HEK293T (cell line): ENCODE measurements at regions not wholly inside any gene's neighbourhood (a gene's known extent, or its start where the extent isn't known, plus 50 kb on each side); places are given as distances from the start of the nearest gene placed in this dataset.

Experiments
- BHLHE40 ChIP-seq: fragments of 450-650 bp; IDR thresholded peaks from 2 replicates; pipeline ENCODE4 v1.6.1; 2016; ENCODE audit warnings: mild to moderate bottlenecking, moderate library complexity, borderline replicate concordance
- FOXA1 ChIP-seq: fragments of 450-650 bp; IDR thresholded peaks from 2 replicates; pipeline ENCODE4 v1.6.1; 2016; ENCODE audit warnings: mild to moderate bottlenecking
- SP1 ChIP-seq: fragments of 450-650 bp; IDR thresholded peaks from 2 replicates; pipeline ENCODE4 v1.6.1; 2017
- TF ChIP-seq, protein P1 (sequence below): fragments of 450-650 bp; IDR thresholded peaks from 2 replicates; pipeline ENCODE4 v1.6.1; 2016

GRCh38 chr15:95929232-95929846 lies 401.2 kb upstream of the NR2F2 start:
- TF ChIP-seq, protein P1, sequence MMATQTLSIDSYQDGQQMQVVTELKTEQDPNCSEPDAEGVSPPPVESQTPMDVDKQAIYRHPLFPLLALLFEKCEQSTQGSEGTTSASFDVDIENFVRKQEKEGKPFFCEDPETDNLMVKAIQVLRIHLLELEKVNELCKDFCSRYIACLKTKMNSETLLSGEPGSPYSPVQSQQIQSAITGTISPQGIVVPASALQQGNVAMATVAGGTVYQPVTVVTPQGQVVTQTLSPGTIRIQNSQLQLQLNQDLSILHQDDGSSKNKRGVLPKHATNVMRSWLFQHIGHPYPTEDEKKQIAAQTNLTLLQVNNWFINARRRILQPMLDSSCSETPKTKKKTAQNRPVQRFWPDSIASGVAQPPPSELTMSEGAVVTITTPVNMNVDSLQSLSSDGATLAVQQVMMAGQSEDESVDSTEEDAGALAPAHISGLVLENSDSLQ, result no peak
- TF ChIP-seq BHLHE40, result no peak
- no peak for TF ChIP-seq FOXA1
- TF ChIP-seq SP1, result no peak
